GM12878 (cell line): ENCODE measurements at regions not wholly inside any gene's neighbourhood (a gene's known extent, or its start where the extent isn't known, plus 50 kb on each side); places are given as distances from the start of the nearest gene placed in this dataset.

Source experiments
- ATAC-seq: fragments of 200-7000 bp; cut with Tn5 transposase; 3 replicates; pipeline ENCODE4 v1.9.1; 2020; ENCODE audit warnings: mild to moderate bottlenecking, moderate library complexity
- BruUV-seq: library from RNA; stranded (reverse); fragments of 400-500 nt; replicated peaks from 2 replicates; lab custom pipeline; 2021; lab: Mats Ljungman, UMichigan
- CTCF ChIA-PET: fragments of 300-600 bp; sonication (Branson Sonifier 250); formaldehyde crosslinking; extraction: SDS; loops from one replicate; lab custom pipeline; 2021; ENCODE audit warnings: inconsistent platforms; lab: Yijun Ruan, JAX
- POLR2A ChIA-PET: fragments of 350-600 bp; formaldehyde crosslinking; extraction: SDS; loops from one replicate; lab custom pipeline; 2021; ENCODE audit warnings: inconsistent platforms; lab: Charles Lee
- RAD21 ChIA-PET: fragments of 300-600 bp; sonication (Branson Sonifier 250); formaldehyde crosslinking; loops from one replicate; lab custom pipeline; 2023; ENCODE audit warnings: antibody characterized with exemption; ENCODE audit not compliant: unreplicated experiment; lab: Charles Lee
- SMC1A ChIA-PET: fragments of 300-600 bp; sonication (Branson Sonifier 250); formaldehyde crosslinking; loops from one replicate; lab custom pipeline; 2023; ENCODE audit not compliant: unreplicated experiment, uncharacterized antibody; lab: Charles Lee
- DNase-seq: peaks from one replicate; pipeline ENCODE4 v3.0.0-alpha.2; 2011; ENCODE audit warnings: low read depth, low spot score
- FAIRE-seq: peaks from 3 replicates; lab custom pipeline; 2011; peaks lifted over from hg19 to GRCh38; lab: Jason Lieb, UNC
- H2AFZ ChIP-seq: 2 replicates; pipeline ENCODE4 v1.6.0; 2011; ENCODE audit warnings: low read depth, low read length, control low read depth; ENCODE audit not compliant: control insufficient read depth
- H3K27ac ChIP-seq: 2 replicates; pipeline ENCODE4 v1.5.1; 2011; ENCODE audit warnings: control low read depth; ENCODE audit not compliant: control insufficient read depth, insufficient read depth
- H3K27me3 ChIP-seq, 2 experiments: replicated peaks in 1 of 2; 2 replicates each; pipeline versions ENCODE4 v1.6.0 to v1.6.1; 2011; ENCODE audit warnings: low read length in 1 of 2; ENCODE audit not compliant: control insufficient read depth in 2 of 2, insufficient read depth in 2 of 2
- H3K36me3 ChIP-seq, 2 experiments: 2 replicates each; pipeline ENCODE4 v1.5.1; 2011; ENCODE audit warnings: low read length in 1 of 2; ENCODE audit not compliant: control insufficient read depth in 2 of 2, insufficient read depth in 2 of 2
- H3K4me1 ChIP-seq: 2 replicates; pipeline ENCODE4 v1.6.1; 2011; ENCODE audit warnings: mild to moderate bottlenecking, low read length, moderate library complexity, mixed read lengths; ENCODE audit not compliant: control insufficient read depth, insufficient read depth
- H3K4me2 ChIP-seq: 2 replicates; pipeline ENCODE4 v1.6.0; 2011; ENCODE audit warnings: control low read depth; ENCODE audit not compliant: control insufficient read depth, insufficient read depth
- H3K4me3 ChIP-seq: fragments of 200-600 bp; sonication (generic); 2 replicates; pipeline ENCODE4 v1.5.1; 2016
- H3K79me2 ChIP-seq: 2 replicates; pipeline ENCODE4 v1.6.0; 2011; ENCODE audit warnings: low read length; ENCODE audit not compliant: control insufficient read depth, insufficient read depth
- H3K9ac ChIP-seq: 2 replicates; pipeline ENCODE4 v1.8.0; 2011; ENCODE audit warnings: low read length, control low read depth, mixed read lengths; ENCODE audit not compliant: control insufficient read depth, insufficient read depth
- H3K9me3 ChIP-seq: replicated peaks from 3 replicates; pipeline ENCODE4 v1.5.1; 2011; ENCODE audit warnings: mild to moderate bottlenecking, low read length; ENCODE audit not compliant: control insufficient read depth, insufficient read depth
- H4K20me1 ChIP-seq: 2 replicates; pipeline ENCODE4 v1.6.0; 2011; ENCODE audit not compliant: control insufficient read depth, insufficient read depth
- CBFB ChIP-seq: IDR thresholded peaks from 2 replicates; pipeline ENCODE4 v1.6.1; 2016; ENCODE audit warnings: antibody characterized with exemption, low read depth
- GATAD2B ChIP-seq: fragments of 450-650 bp; conservative IDR thresholded peaks from 2 replicates; pipeline ENCODE4 v1.6.1; 2017; ENCODE audit warnings: low read depth, mild to moderate bottlenecking, moderate library complexity
- IRF3 ChIP-seq: fragments of 450-650 bp; IDR thresholded peaks from 2 replicates; pipeline ENCODE4 v1.6.1; 2014; ENCODE audit warnings: mild to moderate bottlenecking
- KLF5 ChIP-seq: fragments of 450-650 bp; IDR thresholded peaks from 2 replicates; pipeline ENCODE4 v1.6.1; 2014; ENCODE audit warnings: mild to moderate bottlenecking; ENCODE audit not compliant: partially characterized antibody
- MEF2A ChIP-seq: IDR thresholded peaks from 2 replicates; pipeline ENCODE4 v1.6.1; 2011; ENCODE audit warnings: low read depth, mild to moderate bottlenecking, low read length, moderate library complexity; ENCODE audit not compliant: insufficient read depth
- MYC ChIP-seq: IDR thresholded peaks from 2 replicates; pipeline ENCODE4 v1.6.1; 2011; ENCODE audit warnings: mild to moderate bottlenecking, low read length, moderate library complexity, inconsistent platforms; ENCODE audit not compliant: insufficient read depth, insufficient replicate concordance, insufficient read length, severe bottlenecking
- NBN ChIP-seq: fragments of 450-650 bp; IDR thresholded peaks from 2 replicates; pipeline ENCODE4 v1.6.1; 2016
- NFYA ChIP-seq: IDR thresholded peaks from 2 replicates; pipeline ENCODE4 v1.6.1; 2011; ENCODE audit warnings: low read depth, mild to moderate bottlenecking, low read length, improper control_type of control experiment, borderline replicate concordance
- NRF1 ChIP-seq: conservative IDR thresholded peaks from 2 replicates; pipeline ENCODE4 v1.6.1; 2011; ENCODE audit warnings: mild to moderate bottlenecking, low read depth, low read length, improper control_type of control experiment
- RB1 ChIP-seq: fragments of 450-650 bp; formaldehyde crosslinking; IDR thresholded peaks from 2 replicates; pipeline ENCODE4 v1.6.1; 2017; ENCODE audit warnings: mild to moderate bottlenecking, borderline replicate concordance
- SIX5 ChIP-seq: IDR thresholded peaks from 2 replicates; pipeline ENCODE4 v1.6.1; 2011; ENCODE audit warnings: mild to moderate bottlenecking, low read depth, low read length, moderate library complexity; ENCODE audit not compliant: severe bottlenecking
- SMAD1 ChIP-seq: fragments of 450-650 bp; IDR thresholded peaks from 2 replicates; pipeline ENCODE4 v1.6.1; 2018; ENCODE audit warnings: mild to moderate bottlenecking, low read depth; ENCODE audit not compliant: partially characterized antibody
- WRNIP1 ChIP-seq: IDR thresholded peaks from 2 replicates; pipeline ENCODE4 v1.6.1; 2011; ENCODE audit warnings: low read depth, low read length, improper control_type of control experiment, borderline replicate concordance
- YY1 ChIP-seq: IDR thresholded peaks from 2 replicates; pipeline ENCODE4 v1.6.1; 2011; ENCODE audit warnings: low read depth, mild to moderate bottlenecking, low read length
- ZNF622 ChIP-seq: fragments of 450-650 bp; IDR thresholded peaks from 2 replicates; pipeline ENCODE4 v1.6.1; 2017; ENCODE audit warnings: mild to moderate bottlenecking, inconsistent platforms
- WGBS: methylation state at CpG from one replicate; pipeline ENCODE4 v1.1.6; 2016; ENCODE audit warnings: low lambda C conversion rate; ENCODE audit not compliant: insufficient replicate concordance, insufficient coverage; ENCODE audit errors: missing lambda C conversion rate; 5-methylcytosine and 5-hydroxymethylcytosine counted together
- in situ Hi-C: fragments of 300-500 bp; cut with MboI; formaldehyde crosslinking; loops from 9 replicates; pipeline ENCODE4 v1.14.3; 2018; ENCODE audit warnings: mixed read lengths
- intact Hi-C: fragments of 100-400 bp; cut with micrococcal nuclease; formaldehyde crosslinking; loops from one replicate; pipeline ENCODE4 v1.14.2; 2022; ENCODE audit not compliant: unreplicated experiment
- TF ChIP-seq, protein P1 (sequence below): fragments of 450-650 bp; IDR thresholded peaks from 2 replicates; pipeline ENCODE4 v1.6.1; 2018; ENCODE audit warnings: mild to moderate bottlenecking, low read depth, moderate library complexity; ENCODE audit not compliant: partially characterized antibody
- TF ChIP-seq, protein P2 (sequence below): IDR thresholded peaks from 2 replicates; pipeline ENCODE4 v1.6.1; 2011; ENCODE audit warnings: low read depth, mild to moderate bottlenecking, low read length, moderate library complexity, borderline replicate concordance; ENCODE audit errors: extremely low read depth

DNA sequence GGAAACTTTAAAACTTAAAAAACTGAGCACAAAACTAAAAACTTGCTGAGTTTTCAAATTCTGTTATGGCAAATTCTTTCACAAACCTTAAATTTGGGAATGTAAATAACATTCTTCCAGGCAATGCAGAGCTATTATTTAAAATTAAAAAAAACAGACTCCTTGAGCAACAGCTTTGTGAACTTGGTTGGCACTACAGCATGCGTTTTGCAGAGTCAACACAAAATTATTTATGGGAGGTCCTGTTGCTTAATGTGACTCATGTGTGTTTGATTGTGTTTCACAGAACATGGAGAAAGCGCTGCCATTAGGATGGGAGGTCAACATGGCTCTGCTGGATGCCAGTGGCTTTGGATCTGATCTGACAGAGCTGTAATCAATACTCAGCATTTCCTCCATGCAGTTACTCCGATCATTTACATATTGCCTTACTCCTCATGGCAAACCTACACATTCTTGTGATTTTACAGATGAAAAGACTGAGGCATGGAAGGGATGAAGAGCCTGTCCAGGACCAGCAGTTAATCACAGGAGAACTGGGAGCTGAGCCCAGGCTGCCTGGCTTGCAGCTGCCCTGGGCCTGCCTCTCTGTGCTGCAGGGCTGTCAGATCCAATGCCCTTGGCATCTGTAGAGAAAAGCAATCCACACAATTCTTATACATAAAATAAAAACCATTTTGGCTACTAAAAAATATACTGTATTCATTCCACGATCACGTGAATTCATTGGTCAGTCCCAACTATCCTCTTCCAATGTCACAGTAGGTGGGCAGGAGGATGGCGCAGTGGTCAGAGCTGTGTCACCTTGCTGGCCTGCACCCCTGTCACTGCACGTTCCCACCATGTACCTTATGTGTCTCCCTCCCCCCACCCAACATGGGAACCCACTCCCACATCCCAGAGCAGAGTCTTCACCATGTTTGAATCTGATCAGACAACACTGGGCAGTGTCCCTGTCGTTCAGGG is 200.9 kb downstream of the CXCL12 start:
- Histone ChIP-seq H3K27ac (no peak overlapping the region), H2AFZ (no peak overlapping the region), H3K9me3 (no peaks in the 10 kb centered on the region), H3K27me3 (no peaks in the 10 kb centered on the region), H3K4me3 (no peak overlapping the region), H3K36me3 (no peaks in the 10 kb centered on the region), H3K79me2 (no peaks in the 10 kb centered on the region)
- ChIA-PET POLR2A (no interaction called here), SMC1A (no interaction called here), RAD21 (no interaction called here)
- in situ Hi-C loops = no loop called here
- no TSS peak for BruUV-seq
- DNase-seq (no peak), FAIRE-seq (no peak)
- TF ChIP-seq IRF3 (no peak), SIX5 (no peak), NFYA (no peak), ZNF622 (no peak), KLF5 (no peak), SMAD1 (no peak), RB1 (no peak), YY1 (no peak), NBN (no peak), WRNIP1 (no peak), MYC (no peak), NRF1 (no peak), CBFB (no peak), GATAD2B (no peak), MEF2A (no peak)
- TF ChIP-seq, protein P1, sequence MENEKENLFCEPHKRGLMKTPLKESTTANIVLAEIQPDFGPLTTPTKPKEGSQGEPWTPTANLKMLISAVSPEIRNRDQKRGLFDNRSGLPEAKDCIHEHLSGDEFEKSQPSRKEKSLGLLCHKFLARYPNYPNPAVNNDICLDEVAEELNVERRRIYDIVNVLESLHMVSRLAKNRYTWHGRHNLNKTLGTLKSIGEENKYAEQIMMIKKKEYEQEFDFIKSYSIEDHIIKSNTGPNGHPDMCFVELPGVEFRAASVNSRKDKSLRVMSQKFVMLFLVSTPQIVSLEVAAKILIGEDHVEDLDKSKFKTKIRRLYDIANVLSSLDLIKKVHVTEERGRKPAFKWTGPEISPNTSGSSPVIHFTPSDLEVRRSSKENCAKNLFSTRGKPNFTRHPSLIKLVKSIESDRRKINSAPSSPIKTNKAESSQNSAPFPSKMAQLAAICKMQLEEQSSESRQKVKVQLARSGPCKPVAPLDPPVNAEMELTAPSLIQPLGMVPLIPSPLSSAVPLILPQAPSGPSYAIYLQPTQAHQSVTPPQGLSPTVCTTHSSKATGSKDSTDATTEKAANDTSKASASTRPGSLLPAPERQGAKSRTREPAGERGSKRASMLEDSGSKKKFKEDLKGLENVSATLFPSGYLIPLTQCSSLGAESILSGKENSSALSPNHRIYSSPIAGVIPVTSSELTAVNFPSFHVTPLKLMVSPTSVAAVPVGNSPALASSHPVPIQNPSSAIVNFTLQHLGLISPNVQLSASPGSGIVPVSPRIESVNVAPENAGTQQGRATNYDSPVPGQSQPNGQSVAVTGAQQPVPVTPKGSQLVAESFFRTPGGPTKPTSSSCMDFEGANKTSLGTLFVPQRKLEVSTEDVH = no peak
- TF ChIP-seq, protein P2, sequence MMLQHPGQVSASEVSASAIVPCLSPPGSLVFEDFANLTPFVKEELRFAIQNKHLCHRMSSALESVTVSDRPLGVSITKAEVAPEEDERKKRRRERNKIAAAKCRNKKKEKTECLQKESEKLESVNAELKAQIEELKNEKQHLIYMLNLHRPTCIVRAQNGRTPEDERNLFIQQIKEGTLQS = no peak
- TF ChIP-seq, all 136 proteins: peak for 0
- Histone ChIP-seq H3K4me2 (no peak overlapping the region), H3K4me1 (no peaks in the 10 kb centered on the region), H4K20me1 (no peaks in the 10 kb centered on the region), H3K9ac (no peak overlapping the region)
- 21% methylated on average over 8 of the region's 8 CpGs for WGBS
- intact Hi-C loops = no loop called here
- CTCF ChIA-PET = no interaction called here
- no peak for ATAC-seq
